NT2/D1 (cell line): ENCODE measurements at regions not wholly inside any gene's neighbourhood (a gene's known extent, or its start where the extent isn't known, plus 50 kb on each side); places are given as distances from the start of the nearest gene placed in this dataset.

Source experiments
- SUZ12 ChIP-seq: IDR thresholded peaks from 2 replicates; pipeline ENCODE4 v1.6.1; 2011; ENCODE audit not compliant: insufficient read length, insufficient read depth; ENCODE audit errors: extremely low read depth
- YY1 ChIP-seq: IDR thresholded peaks from 2 replicates; pipeline ENCODE4 v1.6.1; 2011; ENCODE audit not compliant: insufficient read length, insufficient read depth

DNA sequence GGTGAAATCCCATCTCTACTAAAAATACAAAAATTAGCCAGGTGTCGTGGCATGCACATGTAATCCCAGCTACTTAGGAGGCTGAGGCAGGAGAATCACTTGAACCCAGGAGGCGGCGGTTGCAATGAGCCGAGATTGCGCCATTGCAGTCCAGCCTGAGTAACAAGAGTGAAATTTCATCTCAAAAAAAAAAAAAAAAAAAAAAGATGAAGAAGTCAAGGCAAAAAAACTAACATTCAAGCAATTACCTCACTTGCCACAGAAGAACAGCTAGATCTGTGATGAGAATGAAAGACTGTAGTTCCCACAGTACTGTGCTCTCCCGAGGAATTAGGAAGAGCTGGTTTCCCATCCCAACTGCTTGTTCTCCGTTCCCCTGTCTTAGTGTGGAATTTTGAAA, 144.7 kb upstream of the ECI2 start:
- TF ChIP-seq SUZ12: no peak
- no peak for TF ChIP-seq YY1
